ENCODE measurements at regions not wholly inside any gene's neighbourhood (a gene's known extent, or its start where the extent isn't known, plus 50 kb on each side); places are given as distances from the start of the nearest gene placed in this dataset.

DNA sequence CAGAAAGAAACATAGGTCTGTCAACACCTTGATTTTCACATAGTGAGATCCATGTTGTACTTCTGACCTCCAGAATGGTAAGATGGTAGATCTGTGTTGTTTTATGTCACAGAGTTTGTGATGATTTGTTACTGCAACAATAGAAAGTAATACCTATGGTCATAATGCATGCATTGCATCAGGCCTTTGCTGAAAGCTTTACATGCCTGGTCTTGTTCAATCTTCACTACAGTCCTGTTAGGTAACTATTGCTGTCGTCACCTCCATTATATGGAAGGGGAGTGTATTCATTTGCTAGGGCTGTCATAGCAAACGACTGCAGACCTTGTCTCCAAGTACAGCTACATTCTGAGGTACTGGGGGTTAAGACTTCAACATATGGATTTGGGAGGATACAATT lies 243.5 kb downstream of the ANAPC1 start:
- no peak overlapping the region for H3K14ac ChIP-seq (replicated peaks; ENCODE audit: low read depth, low read length)
- dilution Hi-C loops (cut with HindIII; ENCODE audit: low sequenced_read_pairs, unreplicated experiment) = no loop called here
- H3K27me3 ChIP-seq (ENCODE audit: control insufficient read depth, insufficient read depth, low read length) = peaks cover 25% of the 10 kb centered on the region
- no peak overlapping the region for H3K56ac ChIP-seq (ENCODE audit: extremely low read depth, insufficient read depth, low read length)
- no peak overlapping the region for H3K23ac ChIP-seq (ENCODE audit: low read depth, low read length)
- no peaks in the 10 kb centered on the region for H3K9me1 ChIP-seq (ENCODE audit: insufficient read depth, low read length)
- no peaks in the 10 kb centered on the region for H3K36me3 ChIP-seq (ENCODE audit: control insufficient read depth, insufficient read depth, low read length)
- no peak overlapping the region for H2BK5ac ChIP-seq (ENCODE audit: low read depth, low read length, poor library complexity, severe bottlenecking)
- no peak overlapping the region for H4K8ac ChIP-seq (ENCODE audit: low read depth in 2 of 2, low read length in 2 of 2)
- ATAC-seq (ENCODE audit: low read depth) (no peak), DNase-seq (no peak)
- in situ Hi-C loops (cut with MboI; ENCODE audit: low sequenced_read_pairs) = no loop called here
- H3K79me1 ChIP-seq (ENCODE audit: low read depth in 1 of 2, low read length in 2 of 2) = no peaks in the 10 kb centered on the region
- no peak overlapping the region for H4K5ac ChIP-seq (ENCODE audit: low read depth, low read length)
- no peak overlapping the region for H3K4me2 ChIP-seq (ENCODE audit: low read depth, low read length)
- POLR2A ChIA-PET (ENCODE audit: unreplicated experiment) = no interaction called here
- H3K27ac ChIP-seq (ENCODE audit: insufficient read depth, low read length) = no peak overlapping the region
- no peaks in the 10 kb centered on the region for H4K20me1 ChIP-seq (ENCODE audit: insufficient read depth, low read length)
- no peaks in the 10 kb centered on the region for H3K4me1 ChIP-seq (ENCODE audit: control insufficient read depth, insufficient read depth, low read length)
- no peak overlapping the region for H3K9ac ChIP-seq (ENCODE audit: low read depth, low read length)
- TF ChIP-seq, protein P1, sequence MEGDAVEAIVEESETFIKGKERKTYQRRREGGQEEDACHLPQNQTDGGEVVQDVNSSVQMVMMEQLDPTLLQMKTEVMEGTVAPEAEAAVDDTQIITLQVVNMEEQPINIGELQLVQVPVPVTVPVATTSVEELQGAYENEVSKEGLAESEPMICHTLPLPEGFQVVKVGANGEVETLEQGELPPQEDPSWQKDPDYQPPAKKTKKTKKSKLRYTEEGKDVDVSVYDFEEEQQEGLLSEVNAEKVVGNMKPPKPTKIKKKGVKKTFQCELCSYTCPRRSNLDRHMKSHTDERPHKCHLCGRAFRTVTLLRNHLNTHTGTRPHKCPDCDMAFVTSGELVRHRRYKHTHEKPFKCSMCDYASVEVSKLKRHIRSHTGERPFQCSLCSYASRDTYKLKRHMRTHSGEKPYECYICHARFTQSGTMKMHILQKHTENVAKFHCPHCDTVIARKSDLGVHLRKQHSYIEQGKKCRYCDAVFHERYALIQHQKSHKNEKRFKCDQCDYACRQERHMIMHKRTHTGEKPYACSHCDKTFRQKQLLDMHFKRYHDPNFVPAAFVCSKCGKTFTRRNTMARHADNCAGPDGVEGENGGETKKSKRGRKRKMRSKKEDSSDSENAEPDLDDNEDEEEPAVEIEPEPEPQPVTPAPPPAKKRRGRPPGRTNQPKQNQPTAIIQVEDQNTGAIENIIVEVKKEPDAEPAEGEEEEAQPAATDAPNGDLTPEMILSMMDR (conservative IDR thresholded peaks at IDR 0.05; ENCODE audit: low read depth, low read length) = no peak
- TF ChIP-seq SMC3 (IDR thresholded peaks at IDR 0.05; ENCODE audit: low read depth, low read length) (no peak), POLR2A (IDR thresholded peaks at IDR 0.05; ENCODE audit: low read depth, low read length) (no peak), RFX5 (IDR thresholded peaks at IDR 0.05; ENCODE audit: low read depth, low read length) (no peak), RCOR1 (IDR thresholded peaks at IDR 0.05; ENCODE audit: insufficient replicate concordance, low read length) (no peak), FOS (IDR thresholded peaks at IDR 0.05; ENCODE audit: low read depth, low read length) (no peak), BHLHE40 (IDR thresholded peaks at IDR 0.05; ENCODE audit: low read depth, low read length) (no peak), CHD1 (IDR thresholded peaks at IDR 0.05; ENCODE audit: low read depth, low read length) (no peak), MAZ (IDR thresholded peaks at IDR 0.05; ENCODE audit: borderline replicate concordance, low read depth, low read length) (no peak), RAD21 (IDR thresholded peaks at IDR 0.05; ENCODE audit: low read length) (no peak), MAFK (IDR thresholded peaks at IDR 0.05; ENCODE audit: low read depth, low read length) (no peak), MXI1 (IDR thresholded peaks at IDR 0.05; ENCODE audit: borderline replicate concordance, low read depth, low read length) (no peak), NFE2L2 (IDR thresholded peaks at IDR 0.05; ENCODE audit: low read depth, low read length) (no peak), CEBPB (IDR thresholded peaks at IDR 0.05; ENCODE audit: low read depth, low read length) (no peak)
- TF ChIP-seq, protein P2, sequence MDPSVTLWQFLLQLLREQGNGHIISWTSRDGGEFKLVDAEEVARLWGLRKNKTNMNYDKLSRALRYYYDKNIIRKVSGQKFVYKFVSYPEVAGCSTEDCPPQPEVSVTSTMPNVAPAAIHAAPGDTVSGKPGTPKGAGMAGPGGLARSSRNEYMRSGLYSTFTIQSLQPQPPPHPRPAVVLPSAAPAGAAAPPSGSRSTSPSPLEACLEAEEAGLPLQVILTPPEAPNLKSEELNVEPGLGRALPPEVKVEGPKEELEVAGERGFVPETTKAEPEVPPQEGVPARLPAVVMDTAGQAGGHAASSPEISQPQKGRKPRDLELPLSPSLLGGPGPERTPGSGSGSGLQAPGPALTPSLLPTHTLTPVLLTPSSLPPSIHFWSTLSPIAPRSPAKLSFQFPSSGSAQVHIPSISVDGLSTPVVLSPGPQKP (IDR thresholded peaks at IDR 0.05; ENCODE audit: borderline replicate concordance, low read depth, low read length) = no peak
- TF ChIP-seq, protein P3, sequence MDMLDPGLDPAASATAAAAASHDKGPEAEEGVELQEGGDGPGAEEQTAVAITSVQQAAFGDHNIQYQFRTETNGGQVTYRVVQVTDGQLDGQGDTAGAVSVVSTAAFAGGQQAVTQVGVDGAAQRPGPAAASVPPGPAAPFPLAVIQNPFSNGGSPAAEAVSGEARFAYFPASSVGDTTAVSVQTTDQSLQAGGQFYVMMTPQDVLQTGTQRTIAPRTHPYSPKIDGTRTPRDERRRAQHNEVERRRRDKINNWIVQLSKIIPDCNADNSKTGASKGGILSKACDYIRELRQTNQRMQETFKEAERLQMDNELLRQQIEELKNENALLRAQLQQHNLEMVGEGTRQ (IDR thresholded peaks at IDR 0.05; ENCODE audit: low read depth, low read length) = no peak
- CTCF ChIA-PET = interaction anchor here (0.6 kb wide), 1 partner anchor 511 kb away, joined by 4 read pairs; no protein-coding TSS in a partner anchor
- intact Hi-C loops (cut with micrococcal nuclease) = no loop called here
- H2AK9ac ChIP-seq (replicated peaks; ENCODE audit: low read depth, low read length, poor library complexity) = no peak overlapping the region
- H3K4ac ChIP-seq (ENCODE audit: low read depth, low read length) = no peak overlapping the region
- no TSS peak for BruUV-seq (replicated peaks)
- H2BK20ac ChIP-seq (ENCODE audit: low read depth, low read length) = no peak overlapping the region
- no peak overlapping the region for H2BK15ac ChIP-seq (ENCODE audit: low read depth, low read length)
- H3K18ac ChIP-seq (ENCODE audit: low read depth, low read length) = no peak overlapping the region
- no peak overlapping the region for H2AK5ac ChIP-seq (ENCODE audit: low read depth, low read length)
- no peak overlapping the region for H3K4me3 ChIP-seq (ENCODE audit: insufficient read depth, low read depth, low read length)
- 60% methylated on average over 1 of the region's 2 CpGs; no CpG with 5 or more reads in 1 of the 2 experiments for WGBS, 2 experiments (ENCODE audit: extremely low coverage in 2 of 2, insufficient read length in 1 of 2)
- H2BK120ac ChIP-seq (ENCODE audit: low read depth, low read length) = no peak overlapping the region
- H3K9me3 ChIP-seq (ENCODE audit: control insufficient read depth, insufficient read depth, low read length) = peaks cover 6% of the 10 kb centered on the region
- no peak overlapping the region for H4K91ac ChIP-seq (ENCODE audit: insufficient read depth, low read depth, low read length)
- no peak overlapping the region for H2AFZ ChIP-seq (replicated peaks; ENCODE audit: low read length, poor library complexity)
